WTC11 (cell line): ENCODE measurements at regions not wholly inside any gene's neighbourhood (a gene's known extent, or its start where the extent isn't known, plus 50 kb on each side); places are given as distances from the start of the nearest gene placed in this dataset.

Experiments used
- CTCF ChIP-seq: fragments of 200-600 bp; IDR thresholded peaks from 2 replicates; pipeline ENCODE4 v1.8.0; 2022; ENCODE audit warnings: antibody characterized with exemption
- ESRRA ChIP-seq: sonication (generic); formaldehyde crosslinking; IDR thresholded peaks from 2 replicates; pipeline ENCODE4 v1.8.1; 2022; ENCODE audit warnings: mild to moderate bottlenecking, missing genetic modification reagents, borderline replicate concordance
- JAZF1 ChIP-seq: fragments of 250-450 bp; sonication (Bioruptor Pico); IDR thresholded peaks from 2 replicates; pipeline ENCODE4 v1.9.0; 2021; ENCODE audit warnings: moderate library complexity, mild to moderate bottlenecking, inconsistent platforms
- NFYB ChIP-seq: sonication (generic); formaldehyde crosslinking; conservative IDR thresholded peaks from 2 replicates; pipeline ENCODE4 v1.8.0; 2022; ENCODE audit warnings: low read depth, missing genetic modification reagents
- NR2C2 ChIP-seq: sonication (generic); formaldehyde crosslinking; IDR thresholded peaks from 2 replicates; pipeline ENCODE4 v1.8.0; 2022; ENCODE audit warnings: mild to moderate bottlenecking, missing genetic modification reagents
- PREB ChIP-seq: sonication (generic); formaldehyde crosslinking; IDR thresholded peaks from 2 replicates; pipeline ENCODE4 v1.8.1; 2022; ENCODE audit warnings: mild to moderate bottlenecking, missing genetic modification reagents, moderate library complexity, borderline replicate concordance
- TP53 ChIP-seq: sonication (generic); formaldehyde crosslinking; IDR thresholded peaks from 2 replicates; pipeline ENCODE4 v1.8.1; 2023; ENCODE audit warnings: mild to moderate bottlenecking, missing genetic modification reagents
- ZBTB21 ChIP-seq: sonication (generic); formaldehyde crosslinking; IDR thresholded peaks from 2 replicates; pipeline ENCODE4 v1.8.1; 2023; ENCODE audit warnings: mild to moderate bottlenecking, missing genetic modification reagents, borderline replicate concordance
- ZNF138 ChIP-seq: sonication (generic); formaldehyde crosslinking; conservative IDR thresholded peaks from 2 replicates; pipeline ENCODE4 v1.8.1; 2022; ENCODE audit warnings: mild to moderate bottlenecking, moderate library complexity, missing genetic modification reagents
- TF ChIP-seq, protein P1 (sequence below): sonication (generic); formaldehyde crosslinking; IDR thresholded peaks from 2 replicates; pipeline ENCODE4 v1.8.0; 2022; ENCODE audit warnings: mild to moderate bottlenecking, missing genetic modification reagents
- TF ChIP-seq, protein P2 (sequence below): sonication (generic); formaldehyde crosslinking; IDR thresholded peaks from 2 replicates; pipeline ENCODE4 v1.8.1; 2023; ENCODE audit warnings: mild to moderate bottlenecking, missing genetic modification reagents, borderline replicate concordance
- TF ChIP-seq, protein P3 (sequence below): sonication (generic); formaldehyde crosslinking; IDR thresholded peaks from 2 replicates; pipeline ENCODE4 v1.8.1; 2023; ENCODE audit warnings: mild to moderate bottlenecking, missing genetic modification reagents, moderate library complexity
- TF ChIP-seq, protein P4 (sequence below): sonication (generic); formaldehyde crosslinking; IDR thresholded peaks from 2 replicates; pipeline ENCODE4 v1.8.1; 2023; ENCODE audit warnings: mild to moderate bottlenecking, missing genetic modification reagents, moderate library complexity

- TF ChIP-seq NFYB (CRISPR knock-in tag) (no peak), CTCF (no peak), NR2C2 (CRISPR knock-in tag) (no peak), JAZF1 (CRISPR knock-in tag) (no peak), PREB (CRISPR knock-in tag) (no peak), ZNF138 (CRISPR knock-in tag) (no peak), ZBTB21 (CRISPR knock-in tag) (no peak), ESRRA (CRISPR knock-in tag) (no peak), TP53 (CRISPR knock-in tag) (no peak)
- TF ChIP-seq, protein P1, sequence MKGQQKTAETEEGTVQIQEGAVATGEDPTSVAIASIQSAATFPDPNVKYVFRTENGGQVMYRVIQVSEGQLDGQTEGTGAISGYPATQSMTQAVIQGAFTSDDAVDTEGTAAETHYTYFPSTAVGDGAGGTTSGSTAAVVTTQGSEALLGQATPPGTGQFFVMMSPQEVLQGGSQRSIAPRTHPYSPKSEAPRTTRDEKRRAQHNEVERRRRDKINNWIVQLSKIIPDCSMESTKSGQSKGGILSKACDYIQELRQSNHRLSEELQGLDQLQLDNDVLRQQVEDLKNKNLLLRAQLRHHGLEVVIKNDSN (CRISPR knock-in tag) = no peak
- TF ChIP-seq, protein P2, sequence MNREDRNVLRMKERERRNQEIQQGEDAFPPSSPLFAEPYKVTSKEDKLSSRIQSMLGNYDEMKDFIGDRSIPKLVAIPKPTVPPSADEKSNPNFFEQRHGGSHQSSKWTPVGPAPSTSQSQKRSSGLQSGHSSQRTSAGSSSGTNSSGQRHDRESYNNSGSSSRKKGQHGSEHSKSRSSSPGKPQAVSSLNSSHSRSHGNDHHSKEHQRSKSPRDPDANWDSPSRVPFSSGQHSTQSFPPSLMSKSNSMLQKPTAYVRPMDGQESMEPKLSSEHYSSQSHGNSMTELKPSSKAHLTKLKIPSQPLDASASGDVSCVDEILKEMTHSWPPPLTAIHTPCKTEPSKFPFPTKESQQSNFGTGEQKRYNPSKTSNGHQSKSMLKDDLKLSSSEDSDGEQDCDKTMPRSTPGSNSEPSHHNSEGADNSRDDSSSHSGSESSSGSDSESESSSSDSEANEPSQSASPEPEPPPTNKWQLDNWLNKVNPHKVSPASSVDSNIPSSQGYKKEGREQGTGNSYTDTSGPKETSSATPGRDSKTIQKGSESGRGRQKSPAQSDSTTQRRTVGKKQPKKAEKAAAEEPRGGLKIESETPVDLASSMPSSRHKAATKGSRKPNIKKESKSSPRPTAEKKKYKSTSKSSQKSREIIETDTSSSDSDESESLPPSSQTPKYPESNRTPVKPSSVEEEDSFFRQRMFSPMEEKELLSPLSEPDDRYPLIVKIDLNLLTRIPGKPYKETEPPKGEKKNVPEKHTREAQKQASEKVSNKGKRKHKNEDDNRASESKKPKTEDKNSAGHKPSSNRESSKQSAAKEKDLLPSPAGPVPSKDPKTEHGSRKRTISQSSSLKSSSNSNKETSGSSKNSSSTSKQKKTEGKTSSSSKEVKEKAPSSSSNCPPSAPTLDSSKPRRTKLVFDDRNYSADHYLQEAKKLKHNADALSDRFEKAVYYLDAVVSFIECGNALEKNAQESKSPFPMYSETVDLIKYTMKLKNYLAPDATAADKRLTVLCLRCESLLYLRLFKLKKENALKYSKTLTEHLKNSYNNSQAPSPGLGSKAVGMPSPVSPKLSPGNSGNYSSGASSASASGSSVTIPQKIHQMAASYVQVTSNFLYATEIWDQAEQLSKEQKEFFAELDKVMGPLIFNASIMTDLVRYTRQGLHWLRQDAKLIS (CRISPR knock-in tag) = no peak
- TF ChIP-seq, protein P3, sequence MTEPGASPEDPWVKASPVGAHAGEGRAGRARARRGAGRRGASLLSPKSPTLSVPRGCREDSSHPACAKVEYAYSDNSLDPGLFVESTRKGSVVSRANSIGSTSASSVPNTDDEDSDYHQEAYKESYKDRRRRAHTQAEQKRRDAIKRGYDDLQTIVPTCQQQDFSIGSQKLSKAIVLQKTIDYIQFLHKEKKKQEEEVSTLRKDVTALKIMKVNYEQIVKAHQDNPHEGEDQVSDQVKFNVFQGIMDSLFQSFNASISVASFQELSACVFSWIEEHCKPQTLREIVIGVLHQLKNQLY (CRISPR knock-in tag) = no peak
- TF ChIP-seq, protein P4, sequence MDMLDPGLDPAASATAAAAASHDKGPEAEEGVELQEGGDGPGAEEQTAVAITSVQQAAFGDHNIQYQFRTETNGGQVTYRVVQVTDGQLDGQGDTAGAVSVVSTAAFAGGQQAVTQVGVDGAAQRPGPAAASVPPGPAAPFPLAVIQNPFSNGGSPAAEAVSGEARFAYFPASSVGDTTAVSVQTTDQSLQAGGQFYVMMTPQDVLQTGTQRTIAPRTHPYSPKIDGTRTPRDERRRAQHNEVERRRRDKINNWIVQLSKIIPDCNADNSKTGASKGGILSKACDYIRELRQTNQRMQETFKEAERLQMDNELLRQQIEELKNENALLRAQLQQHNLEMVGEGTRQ (CRISPR knock-in tag) = no peak
Measured at GRCh38 chr5:73997960-73998359, 372.0 kb downstream of the ARHGEF28 start.
